ENCODE measurements at regions not wholly inside any gene's neighbourhood (a gene's known extent, or its start where the extent isn't known, plus 50 kb on each side); places are given as distances from the start of the nearest gene placed in this dataset.

DNA sequence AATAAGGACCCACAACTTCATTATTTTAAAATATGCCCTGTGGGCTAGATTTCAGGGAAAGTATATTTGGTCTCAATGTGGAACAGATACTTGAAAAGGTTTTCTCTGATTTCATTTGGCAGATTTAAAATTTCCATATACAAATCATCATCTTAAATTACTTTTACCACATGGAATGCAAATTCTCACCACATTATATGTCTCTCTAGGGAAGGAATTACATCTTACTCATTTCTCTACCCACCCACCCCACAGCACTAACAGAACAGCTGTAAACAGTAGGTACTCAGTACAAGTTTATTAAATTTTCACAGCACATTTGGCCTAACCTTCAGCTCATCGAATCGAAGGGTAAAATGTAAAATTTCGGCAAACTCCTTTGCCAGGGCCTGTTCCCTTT lies 104.0 kb downstream of the CYRIA start:
- no peak for DNase-seq (ENCODE audit: low spot score)

DNA sequence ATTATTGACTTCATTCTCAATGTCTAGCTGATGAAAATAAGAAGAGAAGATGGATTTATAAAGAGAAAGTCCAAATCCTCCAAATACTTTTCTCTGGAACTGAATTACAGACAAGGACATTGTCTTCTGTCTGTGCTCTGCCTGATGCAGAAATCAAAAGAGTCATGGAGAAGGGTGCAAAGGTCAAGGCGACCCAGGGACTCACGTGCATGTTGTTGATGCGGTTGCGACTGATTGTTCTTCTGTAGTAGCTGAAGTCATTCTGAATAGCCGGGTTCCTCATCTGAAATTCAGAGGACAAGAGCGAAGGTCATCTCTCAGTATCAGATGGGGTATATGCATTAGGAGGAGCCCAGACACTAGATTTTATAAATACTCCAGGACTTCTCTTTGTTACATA lies 104.4 kb downstream of the CYRIA start:
- DNase-seq (ENCODE audit: low spot score), result no peak

DNA sequence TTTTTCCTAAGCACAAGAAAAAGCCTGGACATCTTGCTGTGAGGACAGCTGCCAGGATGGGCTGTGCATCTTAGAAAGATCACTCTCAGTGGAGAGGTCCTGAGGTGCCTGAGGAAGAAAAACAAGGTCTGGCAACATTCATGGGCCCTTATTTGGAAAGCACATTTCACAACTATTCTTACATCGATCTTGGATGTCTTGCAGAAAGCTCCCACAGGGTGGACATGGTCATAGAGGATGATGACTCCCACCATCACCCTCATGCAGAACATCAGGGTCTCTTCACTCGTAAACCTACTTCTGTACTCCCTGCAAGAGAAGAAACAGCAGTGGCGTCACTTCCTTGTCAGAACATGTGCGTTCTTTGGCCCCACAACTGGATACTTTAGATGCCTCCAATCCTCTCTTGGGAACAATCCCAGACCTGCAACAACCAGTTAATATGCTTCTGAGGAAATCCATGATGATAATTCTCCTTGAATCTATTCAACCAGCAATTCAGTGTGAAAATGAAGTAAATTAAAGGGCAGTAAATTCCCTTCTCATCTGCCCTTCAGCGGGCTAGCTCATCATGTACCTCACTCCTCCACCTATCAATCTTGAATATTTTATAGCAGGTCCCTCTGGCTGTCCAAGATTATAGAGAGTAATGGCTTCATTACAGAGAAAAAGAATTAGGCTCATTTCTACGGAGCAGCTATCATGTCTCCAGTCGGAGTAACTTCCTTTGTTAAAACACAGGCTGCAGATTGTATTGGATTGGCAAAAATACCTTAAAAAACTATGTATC lies 106.2 kb downstream of the CYRIA start:
- DNase-seq (ENCODE audit: low spot score), result no peak

DNA sequence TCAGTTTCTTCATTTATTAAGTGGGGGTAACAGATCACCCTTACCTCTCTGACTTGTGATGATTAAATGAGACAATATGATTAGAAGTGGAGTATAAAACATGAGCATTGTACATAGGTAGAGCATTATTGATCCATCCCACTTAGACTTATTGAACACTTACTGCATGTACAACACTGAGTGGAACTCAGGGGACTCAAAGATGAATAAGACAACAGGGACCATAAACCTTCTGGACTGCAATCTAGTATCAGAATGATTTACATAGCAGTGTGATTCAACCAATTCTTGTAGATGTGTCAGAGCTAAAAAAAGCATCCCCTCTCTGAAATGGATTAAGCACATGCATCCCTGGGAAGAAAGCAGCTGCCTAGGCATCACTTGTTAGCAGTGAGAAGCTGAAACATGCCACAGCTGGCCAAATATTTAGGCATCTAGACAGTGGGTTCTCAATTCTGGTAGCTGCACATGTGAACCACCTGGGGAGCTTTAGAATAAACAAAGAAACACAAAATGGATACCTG lies 111.5 kb downstream of the CYRIA start:
- no peak for DNase-seq (ENCODE audit: low spot score)

DNA sequence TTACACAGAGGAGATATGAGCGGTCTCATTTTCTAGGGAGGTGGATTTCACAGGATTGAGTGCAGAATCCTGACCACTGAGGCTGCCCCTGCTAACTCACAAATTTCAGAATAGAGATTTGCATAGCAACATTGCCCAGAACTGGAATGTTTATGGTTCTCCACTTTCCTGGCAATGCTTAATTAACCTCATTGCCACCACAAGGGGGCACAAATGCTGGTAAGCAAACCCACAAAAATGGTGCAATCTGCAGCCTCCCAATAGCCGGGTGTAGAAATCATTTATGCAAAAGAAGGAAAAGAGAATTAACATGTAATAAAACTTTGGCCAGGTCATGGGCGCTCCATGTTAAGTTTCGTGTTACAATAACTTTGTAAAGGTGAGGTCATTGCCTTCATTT lies 112.4 kb downstream of the CYRIA start:
- peak; percentile 11 for DNase-seq (ENCODE audit: low spot score)

DNA sequence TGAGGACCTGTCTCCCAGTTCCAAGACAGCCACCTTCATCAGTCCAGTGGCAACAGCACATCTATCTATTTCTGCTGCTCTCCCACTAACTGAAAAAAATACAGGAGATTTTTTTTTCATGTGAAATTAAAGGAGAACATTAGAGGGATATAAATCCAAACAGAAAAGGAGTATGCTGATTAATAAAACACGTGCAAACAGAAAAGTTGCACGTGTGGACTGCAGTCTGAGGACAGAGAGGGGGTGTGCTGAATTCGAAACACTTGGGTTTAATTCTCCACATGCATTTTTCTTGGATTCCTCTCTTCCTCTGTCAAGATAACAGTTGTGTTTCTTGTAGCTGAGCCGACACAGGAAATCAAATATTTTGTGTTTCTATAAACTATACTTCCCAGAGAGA lies 113.4 kb downstream of the CYRIA start:
- no peak for DNase-seq (ENCODE audit: low spot score)

DNA sequence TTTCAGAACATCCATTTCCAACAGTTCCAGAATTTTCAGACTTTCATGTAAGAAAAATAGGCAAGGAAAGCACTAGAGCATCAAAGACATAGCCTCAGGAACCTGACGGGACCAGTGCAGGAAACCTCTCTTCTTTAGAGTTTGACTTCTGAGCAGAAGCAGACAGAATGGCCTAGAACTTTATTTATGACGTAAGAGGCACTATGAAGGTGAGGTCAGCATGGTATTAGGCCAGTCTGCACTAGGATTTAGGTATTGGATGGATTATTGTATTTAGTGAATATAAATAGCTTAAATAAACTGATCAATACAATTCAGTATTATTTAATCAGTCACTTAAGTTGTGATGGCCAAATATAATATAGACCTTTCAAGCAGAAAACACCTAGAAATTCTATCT lies 117.6 kb downstream of the CYRIA start:
- no peak for DNase-seq (ENCODE audit: low spot score)

DNA sequence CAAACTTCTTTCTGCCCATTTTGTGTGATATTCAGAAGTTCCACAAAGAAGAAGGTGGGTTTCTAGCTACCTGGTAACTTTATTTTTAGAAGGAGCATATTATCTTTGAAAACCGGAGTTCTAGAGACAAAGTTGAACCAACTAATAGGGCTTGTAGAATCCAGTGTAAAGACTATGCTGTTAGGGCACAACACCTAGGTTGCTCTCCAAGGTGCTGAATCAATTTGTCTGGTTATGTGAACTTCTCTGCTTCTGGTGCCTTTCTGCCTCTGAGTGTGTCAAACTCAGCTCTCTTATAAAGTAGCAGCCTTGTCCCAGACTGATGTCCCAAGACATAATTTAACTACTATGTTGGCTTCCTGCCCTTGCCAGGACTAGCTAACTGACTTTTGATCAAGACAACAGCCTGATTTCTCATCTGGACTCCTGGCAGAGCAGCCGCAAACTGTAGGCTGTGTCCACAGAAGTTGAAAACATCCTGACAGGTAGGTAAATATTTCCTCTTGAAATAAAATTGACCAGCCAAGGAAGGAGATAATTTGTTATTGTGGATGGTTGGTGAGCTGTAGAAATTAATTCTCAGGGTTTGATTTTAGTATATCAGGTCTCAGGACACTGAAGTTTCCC lies 119.4 kb downstream of the CYRIA start:
- peak; percentile 22 for DNase-seq (ENCODE audit: low spot score)

DNA sequence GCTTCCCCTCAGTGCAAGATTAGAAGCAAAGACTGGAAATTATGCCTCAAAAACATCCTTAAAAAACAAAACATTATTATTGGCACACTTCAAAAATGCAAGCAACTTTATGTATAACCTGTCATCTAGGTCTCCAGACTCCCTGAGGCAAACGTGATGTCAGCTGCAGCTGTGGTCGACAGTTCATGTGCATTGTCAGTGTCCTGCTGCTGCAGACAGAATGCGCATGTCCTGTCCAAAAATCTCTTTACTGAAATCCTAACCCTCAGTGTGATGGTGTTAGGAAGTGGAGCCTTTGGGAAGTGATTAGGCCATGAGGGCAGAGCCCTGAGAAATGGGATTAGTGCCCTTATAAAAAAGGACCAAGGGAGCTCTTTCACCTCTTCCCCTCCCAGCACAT lies 126.9 kb downstream of the CYRIA start:
- DNase-seq (ENCODE audit: low spot score), result no peak

DNA sequence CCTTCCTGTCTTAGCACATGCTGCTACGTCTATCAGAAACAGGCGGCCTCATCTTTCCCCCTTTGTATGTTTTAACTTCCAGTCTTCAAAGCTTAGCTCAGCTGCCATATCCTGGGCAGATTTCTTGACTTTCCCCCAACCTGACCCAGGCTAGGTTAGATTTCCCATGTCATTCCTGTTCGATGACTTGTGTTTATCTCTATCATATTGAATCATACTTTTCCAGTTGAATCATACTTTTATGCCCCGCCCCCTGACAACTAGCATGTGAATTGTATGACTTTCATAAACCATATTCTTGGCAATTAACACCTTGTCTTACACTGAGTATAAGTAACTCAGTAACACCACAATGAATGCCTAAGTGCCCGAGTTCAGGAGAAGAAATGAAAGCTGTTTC lies 128.3 kb downstream of the CYRIA start:
- no peak for DNase-seq (ENCODE audit: low spot score)

DNA sequence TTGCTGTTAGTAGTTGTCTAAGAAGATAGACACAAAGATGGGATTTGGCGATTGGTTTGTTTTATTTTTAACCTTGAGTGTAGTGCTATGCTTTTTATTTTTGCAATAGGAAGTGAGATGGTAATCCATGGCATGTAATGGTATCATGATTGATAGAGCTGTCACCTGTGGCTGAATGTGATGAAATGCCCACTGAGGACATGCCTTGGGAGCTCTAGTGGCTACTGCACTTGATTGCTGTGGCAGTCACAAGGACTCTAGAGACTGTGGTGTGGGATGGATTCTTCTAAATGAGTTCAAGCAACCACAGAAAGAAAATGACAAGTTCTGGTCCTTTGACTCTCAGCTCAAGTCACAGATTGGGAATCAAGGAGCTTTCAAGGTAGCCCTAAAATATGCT lies 139.4 kb downstream of the CYRIA start:
- DNase-seq (ENCODE audit: low spot score), result no peak

DNA sequence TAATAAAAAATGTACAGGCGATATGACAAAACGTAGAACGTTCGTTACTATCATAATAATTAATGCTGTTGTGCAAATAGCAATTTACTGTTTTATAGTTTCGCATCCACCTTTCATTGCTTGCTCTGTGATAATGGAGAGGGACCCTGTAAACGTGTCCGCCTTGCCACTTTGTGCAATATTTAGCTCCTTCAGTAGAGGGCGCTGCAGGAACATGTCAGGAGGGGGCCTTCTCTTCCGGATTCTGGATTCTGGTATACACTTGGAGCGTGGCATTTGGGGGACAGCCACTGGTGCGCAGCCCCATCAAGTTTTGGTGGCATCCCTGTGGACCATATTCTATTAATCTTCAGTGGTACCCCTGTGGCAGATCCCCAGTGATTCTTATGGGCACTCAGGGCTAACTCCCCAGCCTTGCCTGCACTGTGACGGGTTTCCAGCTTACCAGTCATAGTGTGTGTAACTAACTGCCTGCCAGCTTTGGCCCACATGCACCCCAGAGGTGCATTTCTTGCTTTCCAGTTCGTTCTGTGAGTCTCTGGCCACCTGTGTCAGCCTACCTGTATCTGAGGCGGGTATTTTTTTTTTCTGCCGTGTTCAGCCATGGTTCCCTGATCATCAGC lies 140.3 kb downstream of the CYRIA start:
- DNase-seq (ENCODE audit: low spot score), result peak; percentile 47

DNA sequence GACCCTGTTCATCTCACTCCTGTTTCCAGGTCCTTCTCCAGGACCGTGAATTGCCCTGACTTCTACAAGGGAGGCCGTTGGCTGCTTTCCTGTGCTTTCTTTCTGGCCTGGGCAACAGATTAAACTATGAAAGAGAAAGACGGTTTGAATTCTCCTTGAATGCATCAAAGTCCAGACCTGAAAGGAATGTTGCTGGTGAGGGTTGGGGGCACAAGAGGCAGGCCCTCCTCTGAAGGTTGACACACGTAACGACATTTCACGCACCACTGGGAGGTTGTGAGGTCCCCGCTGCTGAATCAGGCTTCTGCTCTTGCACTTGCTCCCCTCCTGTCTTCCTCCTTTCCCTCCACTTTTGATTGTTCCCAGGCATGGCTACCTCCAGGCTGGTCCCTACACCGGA lies 141.9 kb downstream of the CYRIA start:
- no peak for DNase-seq (ENCODE audit: low spot score)

DNA sequence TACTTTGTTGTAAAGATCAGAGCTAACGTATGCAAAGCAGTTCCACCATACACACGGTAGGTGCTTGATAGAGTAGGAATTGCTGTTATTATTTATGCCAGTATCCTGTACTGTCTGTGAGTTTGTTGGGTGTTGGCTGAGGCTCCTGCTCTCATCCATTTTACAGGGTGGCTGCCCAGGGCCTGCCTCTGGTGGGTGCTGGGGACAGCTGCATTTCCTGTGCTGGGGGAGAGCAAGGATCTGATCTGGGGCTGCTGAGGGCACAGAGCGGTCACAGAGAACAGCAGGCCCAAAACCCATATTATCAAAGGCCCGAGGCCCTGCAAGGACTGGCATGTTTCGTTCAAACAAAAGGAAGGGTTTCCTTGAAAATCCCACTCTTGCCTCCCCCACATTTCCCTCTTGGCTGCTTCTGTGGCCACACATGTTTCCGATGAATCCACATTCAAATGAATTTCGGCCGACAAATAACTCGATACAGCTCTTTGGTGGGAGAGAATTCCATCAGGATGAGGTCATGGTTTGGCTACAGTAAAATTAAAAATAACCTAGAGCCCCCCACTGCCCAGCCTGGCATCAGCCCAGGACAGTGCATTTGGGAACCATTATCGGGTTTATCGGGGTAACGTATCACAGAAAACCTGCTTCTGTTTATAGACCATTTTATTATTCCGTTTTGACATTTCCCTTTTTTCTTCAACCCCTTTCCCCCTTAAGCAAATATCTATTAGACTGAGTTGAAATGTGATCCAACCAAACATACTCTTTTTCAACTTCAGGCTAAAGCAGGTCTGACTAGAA lies 143.4 kb downstream of the CYRIA start:
- no peak for DNase-seq (ENCODE audit: low spot score)

DNA sequence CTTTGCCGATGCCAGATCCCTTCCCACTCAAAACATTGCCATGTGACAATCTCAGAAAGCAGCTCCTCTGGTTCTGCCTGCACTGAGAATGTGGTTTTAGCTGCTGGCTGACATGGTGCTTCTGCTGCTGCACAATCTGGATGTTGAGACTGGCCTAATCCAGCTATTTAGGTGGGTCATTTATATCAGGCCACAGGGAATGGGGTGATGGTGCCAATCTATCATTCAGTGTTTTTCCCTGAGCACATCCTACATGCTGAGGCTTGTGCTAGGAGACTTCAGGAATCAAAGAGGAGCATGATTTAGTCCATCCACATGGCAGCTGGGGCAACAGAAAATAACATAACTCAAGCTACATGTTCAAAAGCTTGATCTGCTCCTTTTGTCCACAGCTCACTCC lies 144.7 kb downstream of the CYRIA start:
- DNase-seq (ENCODE audit: low spot score), result no peak

DNA sequence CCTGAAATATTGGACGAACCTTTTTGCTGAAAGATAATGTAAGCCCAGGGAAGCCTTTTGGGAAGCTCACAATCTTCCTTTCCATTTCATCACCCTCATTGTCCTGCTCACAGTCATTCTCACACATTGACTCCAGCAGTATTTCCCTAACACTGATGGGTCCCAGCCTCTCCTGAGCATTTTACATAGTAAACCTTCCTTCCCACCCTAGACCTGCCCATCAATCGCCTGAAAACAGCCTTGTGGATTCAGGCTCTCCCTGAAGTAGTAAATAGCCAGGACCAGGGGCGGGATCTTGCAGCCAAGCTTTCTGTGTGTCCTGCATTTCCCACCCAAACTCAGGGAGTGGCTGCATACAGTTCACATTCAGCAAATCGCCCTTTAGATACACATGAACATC lies 149.9 kb downstream of the CYRIA start:
- DNase-seq (ENCODE audit: low spot score), result no peak

DNA sequence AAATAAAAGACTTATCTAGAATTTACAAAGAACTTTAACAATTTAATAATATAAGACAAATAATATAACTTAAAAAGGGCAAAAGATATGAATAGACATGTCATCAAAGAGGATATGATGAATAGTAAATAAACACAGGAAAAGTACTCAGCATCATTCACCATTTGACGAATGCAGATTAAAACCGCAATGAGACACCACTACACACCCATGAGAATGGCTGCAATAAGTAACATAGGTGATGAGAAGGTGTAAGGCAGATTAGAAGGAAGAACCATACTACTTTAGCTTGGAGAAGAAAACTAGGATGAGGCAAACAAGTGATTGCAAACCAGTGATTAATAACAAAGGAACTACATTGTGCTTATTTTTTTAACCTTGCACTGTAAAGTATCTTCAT lies 152.0 kb downstream of the CYRIA start:
- DNase-seq (ENCODE audit: low spot score), result no peak

DNA sequence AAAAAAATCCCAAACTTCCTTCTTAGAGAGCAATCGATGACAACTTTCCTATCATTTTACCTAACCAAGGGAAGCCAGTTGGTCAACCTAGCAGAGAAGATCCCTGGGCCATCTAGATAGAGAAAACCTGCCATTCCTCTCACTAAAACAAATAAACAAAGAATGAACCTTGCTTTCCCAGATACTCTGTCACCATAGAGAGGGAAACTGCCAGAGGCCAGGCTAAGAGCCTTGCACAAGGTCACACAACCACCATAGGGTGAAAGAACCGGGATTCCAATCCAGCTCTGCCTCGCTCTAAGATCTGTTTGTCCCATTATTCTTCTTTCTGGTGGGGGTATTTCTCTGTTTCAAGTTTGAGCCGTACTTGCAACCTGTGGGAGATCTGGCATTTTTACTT lies 154.6 kb downstream of the CYRIA start:
- no peak for DNase-seq (ENCODE audit: low spot score)

DNA sequence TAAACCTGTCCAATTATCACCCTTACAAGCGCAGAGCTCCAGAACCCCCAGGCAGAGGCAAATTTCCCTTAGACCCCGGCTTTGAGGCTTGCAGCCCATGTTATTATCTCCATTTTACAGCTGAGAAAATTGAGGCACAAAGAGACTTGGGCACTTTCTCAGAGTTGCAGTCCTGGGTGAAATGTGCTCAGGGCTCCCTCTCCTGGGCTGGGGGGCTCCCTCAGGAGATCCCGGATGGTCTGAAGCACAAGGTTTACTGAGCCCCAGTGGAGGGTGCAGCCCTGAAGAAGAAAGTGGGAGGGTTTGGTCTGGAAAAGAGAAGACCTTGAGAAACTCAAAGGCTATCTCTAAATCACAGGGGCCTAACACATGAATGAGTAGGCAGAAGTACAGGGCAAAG lies 156.6 kb downstream of the CYRIA start:
- no peak for DNase-seq (ENCODE audit: low spot score)

DNA sequence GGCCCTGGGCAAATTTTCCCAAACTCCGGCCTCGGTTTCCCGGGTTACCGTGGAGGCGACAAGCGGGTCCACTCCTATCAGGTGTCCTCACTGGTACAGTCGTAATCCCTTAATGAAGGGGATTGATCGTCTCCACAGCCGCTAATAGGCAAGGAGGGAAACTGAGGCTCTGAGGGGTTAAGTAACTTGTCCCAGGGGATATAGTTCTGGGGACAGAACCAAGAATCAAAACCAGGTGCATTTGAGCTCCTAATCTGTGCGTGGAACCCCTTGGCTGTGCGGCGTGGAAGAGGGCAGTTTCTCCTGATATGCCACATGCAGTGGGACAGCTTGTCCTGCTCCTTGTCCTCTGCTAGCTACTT lies 157.2 kb downstream of the CYRIA start:
- DNase-seq (ENCODE audit: low spot score), result no peak

DNA sequence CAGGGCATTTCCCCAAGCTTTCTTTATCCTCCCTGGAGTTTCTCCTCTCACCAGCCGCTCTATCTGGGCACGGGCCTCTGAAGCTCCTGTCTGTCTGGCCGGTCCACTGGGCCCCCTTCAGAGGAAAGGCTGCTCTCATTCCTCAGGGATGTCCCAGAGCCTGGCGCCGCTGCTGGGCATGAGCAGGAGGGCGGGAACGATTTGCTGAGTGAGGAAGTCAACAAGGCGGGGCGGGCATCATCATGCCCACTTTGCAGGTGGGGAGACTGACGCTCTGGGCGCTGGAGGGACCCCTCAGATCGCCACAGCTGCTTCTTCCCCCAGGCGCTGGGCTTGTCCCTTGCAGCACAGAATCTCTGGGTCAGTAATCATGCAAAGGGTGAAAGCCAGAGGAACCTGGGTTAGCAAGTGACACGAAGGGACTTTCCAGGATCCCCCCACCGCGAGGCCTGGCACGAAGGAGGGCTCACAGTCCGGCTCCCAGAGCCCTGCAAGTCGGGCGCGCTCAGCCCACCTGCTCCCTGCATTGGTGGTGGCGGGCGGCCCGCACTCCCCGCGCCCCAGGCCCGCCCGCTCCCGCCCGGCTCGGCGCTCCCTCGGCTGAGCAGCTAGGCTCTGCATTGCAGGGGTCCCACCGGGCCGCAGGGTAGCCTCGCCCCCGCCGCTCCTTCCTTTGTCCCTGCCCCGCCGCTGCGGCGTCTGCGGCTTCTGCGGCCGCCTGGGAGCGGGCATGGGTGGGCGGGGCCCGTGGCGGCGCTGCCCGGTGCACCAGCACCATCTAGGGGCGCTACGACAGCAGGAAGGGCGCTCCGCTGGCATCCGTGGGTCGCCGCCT lies 157.8 kb downstream of the CYRIA start:
- DNase-seq (ENCODE audit: low spot score), result peak; percentile 23

DNA sequence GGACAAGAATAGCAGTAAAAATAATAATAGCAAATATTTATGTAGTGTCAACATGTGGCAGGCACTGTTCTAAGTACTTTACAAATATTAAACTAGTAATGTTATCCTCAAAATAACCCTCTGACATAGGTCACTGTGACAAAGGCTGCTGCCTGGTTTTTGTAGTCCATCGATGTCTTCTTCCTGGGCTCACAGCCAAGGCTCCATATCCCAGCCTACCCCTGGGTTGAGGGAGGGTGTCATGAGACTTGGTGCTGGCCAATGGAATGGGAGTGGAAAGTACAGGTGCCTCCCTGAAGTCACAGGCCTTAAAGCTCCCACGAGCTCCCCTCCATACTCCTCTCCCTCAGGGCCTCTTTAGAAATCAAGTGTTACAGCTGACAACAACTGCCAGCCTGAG lies 159.3 kb downstream of the CYRIA start:
- DNase-seq (ENCODE audit: low spot score), result no peak
